AG09319 (cell line): ENCODE measurements at regions not wholly inside any gene's neighbourhood (a gene's known extent, or its start where the extent isn't known, plus 50 kb on each side); places are given as distances from the start of the nearest gene placed in this dataset.

Experiments used
- DNase-seq: peaks from one replicate; pipeline ENCODE4 v3.0.0-alpha.2; 2010; ENCODE audit warnings: low read depth; ENCODE audit errors: extremely low read depth
- TF ChIP-seq, protein P1 (sequence below): IDR thresholded peaks from 2 replicates; pipeline ENCODE4 v1.5.1; 2011; ENCODE audit warnings: low read depth, mild to moderate bottlenecking, inconsistent platforms, low read length, moderate library complexity

GRCh38 chr6:85948481-85948880, 305.8 kb upstream of the SYNCRIP start:
- DNase-seq = no peak
- TF ChIP-seq, protein P1, sequence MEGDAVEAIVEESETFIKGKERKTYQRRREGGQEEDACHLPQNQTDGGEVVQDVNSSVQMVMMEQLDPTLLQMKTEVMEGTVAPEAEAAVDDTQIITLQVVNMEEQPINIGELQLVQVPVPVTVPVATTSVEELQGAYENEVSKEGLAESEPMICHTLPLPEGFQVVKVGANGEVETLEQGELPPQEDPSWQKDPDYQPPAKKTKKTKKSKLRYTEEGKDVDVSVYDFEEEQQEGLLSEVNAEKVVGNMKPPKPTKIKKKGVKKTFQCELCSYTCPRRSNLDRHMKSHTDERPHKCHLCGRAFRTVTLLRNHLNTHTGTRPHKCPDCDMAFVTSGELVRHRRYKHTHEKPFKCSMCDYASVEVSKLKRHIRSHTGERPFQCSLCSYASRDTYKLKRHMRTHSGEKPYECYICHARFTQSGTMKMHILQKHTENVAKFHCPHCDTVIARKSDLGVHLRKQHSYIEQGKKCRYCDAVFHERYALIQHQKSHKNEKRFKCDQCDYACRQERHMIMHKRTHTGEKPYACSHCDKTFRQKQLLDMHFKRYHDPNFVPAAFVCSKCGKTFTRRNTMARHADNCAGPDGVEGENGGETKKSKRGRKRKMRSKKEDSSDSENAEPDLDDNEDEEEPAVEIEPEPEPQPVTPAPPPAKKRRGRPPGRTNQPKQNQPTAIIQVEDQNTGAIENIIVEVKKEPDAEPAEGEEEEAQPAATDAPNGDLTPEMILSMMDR = no peak

GRCh38 chr6:85945459-85946185, 302.9 kb upstream of the SYNCRIP start:
- TF ChIP-seq, protein P1 = no peak
- DNase-seq = no peak

GRCh38 chr6:85944776-85945175, 302.1 kb upstream of the SYNCRIP start:
- TF ChIP-seq, protein P1 = no peak
- DNase-seq = no peak

- TF ChIP-seq, protein P1 = no peak
These were observed 300.2 kb upstream of the SYNCRIP start for GRCh38 chr6:85942844-85943243.

GRCh38 chr6:85936916-85937315, 294.2 kb upstream of the SYNCRIP start:
- no peak for DNase-seq
- TF ChIP-seq, protein P1 = no peak

More at GRCh38 chr6:85942844-85943243, 300.2 kb upstream of the SYNCRIP start:
- DNase-seq = no peak

DNA sequence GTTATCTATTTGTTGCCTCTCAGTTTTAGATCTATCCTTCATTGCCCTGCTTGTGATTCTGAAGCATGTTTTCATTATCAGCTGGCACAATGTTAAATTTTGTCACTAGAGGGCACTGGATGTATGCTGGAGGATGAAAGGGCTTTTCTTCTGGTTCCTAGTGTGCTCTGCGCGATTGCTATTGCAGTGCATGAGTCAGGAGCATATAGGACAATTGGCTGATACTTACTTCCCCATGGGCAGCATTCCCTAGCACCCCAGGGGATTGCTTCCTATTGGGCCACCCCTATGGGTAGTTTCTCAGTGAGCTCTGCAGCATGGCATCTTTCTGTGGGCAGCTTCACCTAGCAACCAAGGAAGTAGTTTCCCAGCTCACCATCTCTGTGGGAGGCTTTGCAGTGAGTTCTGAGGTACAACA, 280.3 kb upstream of the SYNCRIP start:
- TF ChIP-seq, protein P1 = peak; percentile 22
- DNase-seq = no peak

- no peak for DNase-seq
- TF ChIP-seq, protein P1 = no peak
These were observed 278.1 kb upstream of the SYNCRIP start for GRCh38 chr6:85920782-85921181.
